Stomach smooth muscle (tissue), 2 donors: ENCODE measurements at regions not wholly inside any gene's neighbourhood (a gene's known extent, or its start where the extent isn't known, plus 50 kb on each side); places are given as distances from the start of the nearest gene placed in this dataset.
"Not testable (repeated sequence)": the region's sequence is repeated elsewhere in the genome, so short reads cannot be mapped to it uniquely, and the experiment has no call there.

Experiments used
- H3K27ac ChIP-seq: one replicate; pipeline ENCODE4 v1.7.0; 2013; ENCODE audit warnings: mild to moderate bottlenecking, low read length, inconsistent platforms
- H3K27me3 ChIP-seq, 2 donors: one replicate each; pipeline ENCODE4 v1.7.0; 2013; ENCODE audit warnings: low read length in 2 of 2; ENCODE audit not compliant: insufficient read depth in 2 of 2, control insufficient read depth in 1 of 2
- H3K36me3 ChIP-seq, 2 donors: one replicate each; pipeline ENCODE4 v1.7.0; 2013; ENCODE audit warnings: low read length in 2 of 2; ENCODE audit not compliant: control insufficient read depth in 2 of 2, insufficient read depth in 2 of 2
- H3K4me1 ChIP-seq: one replicate; pipeline ENCODE4 v1.7.0; 2013; ENCODE audit warnings: low read length; ENCODE audit not compliant: control insufficient read depth, insufficient read depth
- H3K4me3 ChIP-seq, 2 donors: one replicate each; pipeline ENCODE4 v1.7.0; 2013; ENCODE audit warnings: low read length in 2 of 2
- H3K9ac ChIP-seq, 2 donors: one replicate each; pipeline ENCODE4 v1.7.0; 2013; ENCODE audit warnings: low read length in 2 of 2, mild to moderate bottlenecking in 1 of 2
- H3K9me3 ChIP-seq, 2 donors: one replicate each; pipeline ENCODE4 v1.7.0; 2013; ENCODE audit warnings: low read length in 2 of 2; ENCODE audit not compliant: control insufficient read depth in 2 of 2
- donor health status: healthy.
- donor health status: Pancreatic carcinoma.

DNA sequence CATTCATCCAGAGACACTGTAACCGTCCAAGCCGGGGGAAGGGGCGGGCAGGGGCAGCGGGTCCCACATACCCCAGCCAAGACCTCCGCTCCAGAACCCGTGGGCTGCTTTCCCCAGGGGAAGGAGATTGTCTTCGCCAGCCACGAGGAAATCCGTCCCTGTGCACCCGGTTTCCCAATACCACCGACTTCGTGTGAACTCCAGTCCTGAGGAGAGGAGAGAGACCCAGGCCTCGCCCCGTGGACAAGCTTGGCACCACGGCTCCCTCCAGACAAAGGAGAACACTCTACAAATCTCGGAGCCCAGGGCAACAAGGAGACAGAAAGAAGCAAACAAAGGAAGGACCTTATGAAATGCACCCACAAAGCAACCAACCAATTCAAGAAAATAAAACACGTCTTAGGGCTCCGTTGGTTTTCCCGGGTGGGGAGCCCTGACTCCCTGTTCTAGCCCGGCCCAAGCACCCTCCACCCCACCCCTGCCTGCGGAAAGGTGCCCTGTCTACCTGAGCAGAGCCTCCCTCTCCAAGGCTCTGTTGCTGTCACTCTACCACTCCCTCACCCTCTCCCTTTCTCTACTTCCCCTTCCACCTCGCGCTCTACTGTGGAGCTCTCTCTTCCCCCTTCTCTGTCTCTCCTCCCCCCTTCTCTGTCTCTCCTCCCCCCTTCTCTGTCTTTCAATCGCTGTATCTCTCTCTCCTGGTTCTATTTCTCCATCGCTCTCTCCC is 1382.8 kb upstream of the DEFB115 start:
- H3K27me3 ChIP-seq = no peaks in the 10 kb centered on the region
- H3K36me3 ChIP-seq = no peaks in the 10 kb centered on the region
- H3K27ac ChIP-seq = no peak overlapping the region
- H3K9ac ChIP-seq = no peak overlapping the region
- no peak overlapping the region for H3K4me3 ChIP-seq
- H3K4me1 ChIP-seq = no peaks in the 10 kb centered on the region
- H3K9me3 ChIP-seq = peaks cover 0 to 25% of the 10 kb centered on the region in 2 donors

- H3K4me1 ChIP-seq, H3K9ac ChIP-seq, H3K36me3 ChIP-seq, H3K4me3 ChIP-seq, H3K27me3 ChIP-seq, H3K27ac ChIP-seq: not testable (repeated sequence)
- H3K9me3 ChIP-seq = peaks cover 0 to 25% of the 10 kb centered on the region in 2 donors
These were observed 1382.0 kb upstream of the DEFB115 start for GRCh38 chr20:29875321-29876083.

DNA sequence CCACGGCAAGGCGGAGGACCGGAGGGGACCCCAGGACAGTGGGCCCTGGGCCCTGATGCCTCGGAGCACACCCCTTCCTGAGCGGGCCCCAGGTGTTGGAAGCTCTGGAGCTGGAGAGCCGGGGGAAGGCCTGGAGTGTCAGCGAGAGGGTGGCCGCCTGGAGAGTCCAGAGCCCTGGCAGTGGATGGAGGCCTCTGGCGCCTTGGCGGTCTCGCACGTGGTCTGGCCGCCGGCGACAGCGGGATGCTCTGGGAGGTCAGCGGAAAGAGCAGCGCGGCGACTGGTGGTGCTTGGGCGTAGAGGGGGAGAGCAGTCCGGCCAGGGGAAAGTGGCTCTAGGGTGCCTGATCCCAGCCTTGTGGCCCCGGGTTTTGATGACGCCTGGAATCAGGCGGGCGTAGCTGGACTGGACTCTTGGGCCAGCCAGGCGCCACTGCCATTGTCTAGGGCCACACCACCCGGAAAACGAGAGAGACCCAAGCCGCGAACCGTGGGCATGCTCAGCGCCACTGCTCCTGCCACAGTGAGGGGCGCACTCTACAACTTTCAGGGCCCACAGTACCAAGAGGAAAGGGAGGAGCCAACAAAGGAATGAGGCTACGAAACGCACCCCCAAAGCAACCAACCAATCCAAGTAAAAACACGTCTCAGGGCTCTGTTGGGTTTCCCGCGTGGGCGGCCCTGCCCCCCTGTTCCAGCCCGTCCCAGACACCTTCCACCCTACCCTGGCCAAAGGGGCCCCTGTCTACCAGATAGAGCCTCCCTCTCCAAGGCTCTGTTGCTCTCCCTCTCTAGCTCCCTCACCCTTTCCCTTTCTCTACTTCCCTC is 1381.2 kb upstream of the DEFB115 start:
- not testable (repeated sequence) for H3K27me3 ChIP-seq, H3K4me1 ChIP-seq, H3K4me3 ChIP-seq, H3K9ac ChIP-seq, H3K27ac ChIP-seq, H3K36me3 ChIP-seq
- peaks cover 2 to 25% of the 10 kb centered on the region in 2 donors for H3K9me3 ChIP-seq

DNA sequence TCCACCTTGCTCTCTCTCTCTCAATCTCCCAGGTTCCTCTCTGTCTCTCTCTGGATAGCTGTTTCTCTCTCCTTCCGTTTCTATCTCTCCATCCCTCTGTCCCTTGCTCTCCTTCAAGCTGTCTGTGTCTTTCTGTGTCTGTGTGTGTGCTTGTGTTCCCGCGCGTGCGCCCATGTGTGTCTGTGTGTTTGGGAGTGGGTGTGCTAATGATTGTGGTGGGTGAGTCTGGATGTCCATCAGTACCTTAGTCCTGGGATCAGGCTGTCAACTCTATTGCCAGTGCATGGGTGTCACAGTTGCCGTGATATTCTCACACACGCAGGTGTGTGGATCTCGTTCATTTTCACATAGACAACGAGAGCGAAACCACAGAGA is 1380.6 kb upstream of the DEFB115 start:
- peaks cover 2 to 25% of the 10 kb centered on the region in 2 donors for H3K9me3 ChIP-seq
- H3K27me3 ChIP-seq = no peaks in the 10 kb centered on the region
- no peaks in the 10 kb centered on the region for H3K36me3 ChIP-seq
- no peak overlapping the region for H3K9ac ChIP-seq
- no peak overlapping the region for H3K4me3 ChIP-seq
- H3K27ac ChIP-seq = no peak overlapping the region
- H3K4me1 ChIP-seq = no peaks in the 10 kb centered on the region

DNA sequence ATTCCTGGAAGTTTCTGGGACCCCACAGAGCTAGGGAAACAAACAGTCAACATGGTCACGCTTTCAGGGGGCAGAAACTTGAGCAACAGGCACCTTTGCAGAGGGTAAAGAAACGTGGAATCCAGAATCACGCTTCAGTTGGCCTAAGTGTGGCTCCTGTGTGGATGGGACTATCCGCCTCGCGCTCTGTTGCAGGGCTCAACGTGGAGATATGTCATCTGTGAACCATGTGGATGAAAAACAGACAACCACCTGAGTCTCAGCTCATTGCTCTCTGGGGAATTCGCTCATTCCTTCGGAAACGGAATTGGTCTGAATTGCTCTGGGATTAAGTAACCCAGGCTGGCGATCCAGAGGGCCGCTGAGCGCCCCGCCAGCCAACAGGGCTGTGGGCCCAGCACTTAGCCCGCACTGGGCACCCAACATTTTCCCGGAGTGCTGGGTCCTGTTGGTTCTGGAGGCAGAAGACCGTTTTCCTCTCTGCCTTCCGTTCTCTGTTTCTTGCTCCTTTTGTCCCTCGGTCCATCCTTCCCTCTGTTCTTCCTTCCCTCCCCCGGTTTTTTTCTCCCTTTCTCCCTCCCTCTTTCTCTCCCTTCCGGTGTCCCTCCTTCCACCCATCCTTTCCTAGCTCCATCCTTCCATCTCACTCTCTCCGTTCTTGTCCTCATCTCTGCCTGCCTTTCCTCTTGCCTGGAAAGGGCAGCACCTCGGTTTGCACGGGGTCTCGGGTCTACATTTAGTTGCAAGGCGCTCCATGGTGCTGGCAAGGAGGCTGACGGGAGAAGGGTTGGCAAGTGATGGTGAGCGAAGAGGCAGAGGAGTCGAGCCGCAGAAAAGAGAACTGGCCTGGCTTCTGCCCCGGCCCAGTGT is 1379.8 kb upstream of the DEFB115 start:
- H3K9me3 ChIP-seq = peaks cover 2 to 25% of the 10 kb centered on the region in 2 donors

GRCh38 chr20:29878281-29878741 is 1379.2 kb upstream of the DEFB115 start:
- Histone ChIP-seq H3K4me3 (no peak overlapping the region), H3K9ac (no peak overlapping the region), H3K27me3 (no peaks in the 10 kb centered on the region), H3K4me1 (no peaks in the 10 kb centered on the region), H3K36me3 (no peaks in the 10 kb centered on the region), H3K9me3 (peaks cover 2 to 25% of the 10 kb centered on the region in 2 donors), H3K27ac (no peak overlapping the region)

More for the DNA sequence above, 1379.8 kb upstream of the DEFB115 start:
- not testable (repeated sequence) for H3K4me3 ChIP-seq, H3K27me3 ChIP-seq, H3K36me3 ChIP-seq, H3K9ac ChIP-seq, H3K27ac ChIP-seq, H3K4me1 ChIP-seq

DNA sequence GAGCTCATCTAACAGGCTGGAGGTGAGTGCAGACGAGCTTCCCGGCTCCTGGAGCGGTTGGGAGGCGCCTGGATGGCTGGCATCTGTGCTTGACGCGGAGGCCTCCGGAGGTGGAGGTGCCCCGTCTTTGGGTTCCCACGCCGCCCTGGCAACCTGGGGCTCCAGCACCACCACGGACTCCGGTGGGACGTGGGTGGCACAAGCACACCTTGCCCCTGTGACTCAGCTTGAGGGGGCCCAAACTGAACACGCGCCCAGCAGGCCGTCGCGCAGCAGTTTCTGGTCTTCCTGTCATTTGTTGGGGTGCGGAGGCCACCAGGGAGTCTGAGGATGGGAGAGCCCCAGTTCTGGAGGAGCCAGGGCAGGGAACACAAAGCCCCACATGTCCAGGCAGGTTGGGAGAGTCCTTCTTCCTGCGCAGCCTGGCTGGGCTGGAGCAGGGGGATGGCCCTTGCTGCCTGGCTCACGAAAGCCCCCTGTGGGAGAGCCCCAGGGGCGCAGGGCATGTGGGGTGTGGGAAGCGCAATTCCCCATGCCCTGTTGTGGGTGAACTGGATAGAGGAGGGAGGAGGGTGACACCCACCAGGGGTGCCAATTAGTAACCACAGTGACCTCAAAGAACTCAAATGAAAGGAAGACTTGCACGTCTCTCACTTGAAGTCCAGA is 1378.6 kb upstream of the DEFB115 start:
- no peak overlapping the region for H3K27ac ChIP-seq
- H3K4me1 ChIP-seq = no peaks in the 10 kb centered on the region
- H3K9me3 ChIP-seq = peaks cover 2 to 25% of the 10 kb centered on the region in 2 donors
- H3K27me3 ChIP-seq = no peaks in the 10 kb centered on the region
- no peak overlapping the region for H3K9ac ChIP-seq
- no peak overlapping the region for H3K4me3 ChIP-seq
- H3K36me3 ChIP-seq = no peaks in the 10 kb centered on the region

GRCh38 chr20:29881107-29881506 is 1376.4 kb upstream of the DEFB115 start:
- not testable (repeated sequence) for H3K4me1 ChIP-seq, H3K4me3 ChIP-seq, H3K36me3 ChIP-seq, H3K9ac ChIP-seq, H3K27ac ChIP-seq, H3K27me3 ChIP-seq
- peaks cover 2 to 23% of the 10 kb centered on the region in 2 donors for H3K9me3 ChIP-seq

GRCh38 chr20:29883514-29884219 is 1373.8 kb upstream of the DEFB115 start:
- not testable (repeated sequence) for H3K36me3 ChIP-seq, H3K9ac ChIP-seq, H3K4me1 ChIP-seq, H3K27ac ChIP-seq, H3K27me3 ChIP-seq, H3K4me3 ChIP-seq
- peaks cover 2 to 13% of the 10 kb centered on the region in 2 donors for H3K9me3 ChIP-seq
